GM10248 (cell line): ENCODE measurements at regions not wholly inside any gene's neighbourhood (a gene's known extent, or its start where the extent isn't known, plus 50 kb on each side); places are given as distances from the start of the nearest gene placed in this dataset.

Experiments
- CTCF ChIA-PET: fragments of 300-600 bp; sonication (Branson Sonifier 250); formaldehyde crosslinking; extraction: SDS; loops from one replicate; lab custom pipeline; 2021; ENCODE audit warnings: antibody characterized with exemption; lab: Yijun Ruan, JAX
- POLR2A ChIA-PET: fragments of 350-650 bp; sonication (Branson Sonifier 250); formaldehyde crosslinking; extraction: SDS; loops from one replicate; lab custom pipeline; 2020; ENCODE audit warnings: antibody characterized with exemption; lab: Yijun Ruan, JAX
- DNase-seq: peaks from one replicate; pipeline ENCODE4 v3.0.0; 2012; ENCODE audit errors: extremely low spot score
- CTCF ChIP-seq: IDR thresholded peaks from 2 replicates; pipeline ENCODE4 v1.5.1; 2012; ENCODE audit warnings: mild to moderate bottlenecking, low read depth; ENCODE audit errors: extremely low read depth, missing control alignments, control extremely low read depth

GRCh38 chr12:69015831-69016230, 82.9 kb upstream of the CPM start:
- ChIA-PET CTCF (interaction anchor here (1.0 to 1.3 kb wide), 2 partner anchors 12 to 18 kb away, joined by 3 read pairs; no protein-coding TSS in a partner anchor), POLR2A (no interaction called here)
- no peak for DNase-seq
- TF ChIP-seq CTCF: no peak

- CTCF ChIA-PET: no interaction called here
- POLR2A ChIA-PET: no interaction called here
- TF ChIP-seq CTCF: no peak
Observed at GRCh38 chr12:69019082-69019481, 86.1 kb upstream of the CPM start.

GRCh38 chr12:69019910-69020309, 86.9 kb upstream of the CPM start:
- POLR2A ChIA-PET: no interaction called here
- no peak for DNase-seq
- CTCF ChIA-PET: no interaction called here
- no peak for TF ChIP-seq CTCF

More at GRCh38 chr12:69019082-69019481, 86.1 kb upstream of the CPM start:
- DNase-seq: no peak

GRCh38 chr12:69022674-69023073, 89.7 kb upstream of the CPM start:
- TF ChIP-seq CTCF: no peak
- CTCF ChIA-PET: no interaction called here
- no peak for DNase-seq
- POLR2A ChIA-PET: no interaction called here

GRCh38 chr12:69023840-69024239, 90.9 kb upstream of the CPM start:
- CTCF ChIA-PET: no interaction called here
- DNase-seq: no peak
- no peak for TF ChIP-seq CTCF
- POLR2A ChIA-PET: no interaction called here

GRCh38 chr12:69024413-69024812, 91.4 kb upstream of the CPM start:
- CTCF ChIA-PET: no interaction called here
- POLR2A ChIA-PET: no interaction called here
- DNase-seq: no peak
- TF ChIP-seq CTCF: no peak

GRCh38 chr12:69024907-69025306, 91.9 kb upstream of the CPM start:
- TF ChIP-seq CTCF: no peak
- ChIA-PET POLR2A (no interaction called here), CTCF (no interaction called here)
- DNase-seq: no peak
